ENCODE measurements at regions not wholly inside any gene's neighbourhood (a gene's known extent, or its start where the extent isn't known, plus 50 kb on each side); places are given as distances from the start of the nearest gene placed in this dataset.

- H3K27ac Mint-ChIP-seq, result no peak overlapping the region
- Histone ChIP-seq H3K18ac (ENCODE audit: insufficient read length, low read depth, low read length) (no peak overlapping the region), H3K79me1 (ENCODE audit: insufficient read depth, low read depth, low read length, poor library complexity, severe bottlenecking) (no peaks in the 10 kb centered on the region), H4K91ac (ENCODE audit: insufficient read length, low read depth, low read length) (no peak overlapping the region), H2BK120ac (ENCODE audit: low read depth, low read length, poor library complexity, severe bottlenecking) (no peak overlapping the region), H3K27me3 (ENCODE audit: insufficient read depth, low read length) (no peaks in the 10 kb centered on the region), H3K4ac (ENCODE audit: low read depth, low read length) (no peak overlapping the region), H3K23ac (ENCODE audit: insufficient read length, low read depth, low read length) (no peak overlapping the region), H3K9ac (ENCODE audit: extremely low read depth, insufficient read length, low read length) (no peak overlapping the region), H4K8ac (replicated peaks; ENCODE audit: insufficient read length, low read depth, low read length) (no peak overlapping the region), H2BK20ac (ENCODE audit: low read depth, low read length, poor library complexity, severe bottlenecking) (no peak overlapping the region), H2BK12ac (ENCODE audit: insufficient read length, low read depth, low read length) (no peak overlapping the region), H3K14ac (ENCODE audit: insufficient read depth, low read length) (no peak overlapping the region), H3K4me2 (ENCODE audit: insufficient read depth, insufficient read length, low read length) (no peak overlapping the region), H2AFZ (ENCODE audit: low read length) (no peak overlapping the region), H3K4me1 (ENCODE audit: insufficient read depth, low read length) (no peaks in the 10 kb centered on the region), H2AK5ac (ENCODE audit: insufficient read length, low read length) (no peak overlapping the region), H3K27ac (ENCODE audit: insufficient read length, low read depth, low read length) (no peak overlapping the region), H4K5ac (ENCODE audit: insufficient read length, low read depth, low read length) (no peak overlapping the region), H2BK15ac (ENCODE audit: low read depth, low read length) (no peak overlapping the region), H3K23me2 (ENCODE audit: insufficient read length, low read depth, low read length, poor library complexity, severe bottlenecking) (no peaks in the 10 kb centered on the region), H4K20me1 (ENCODE audit: control insufficient read depth, insufficient read depth, insufficient read length) (no peaks in the 10 kb centered on the region), H3K79me2 (ENCODE audit: insufficient read depth, low read length) (no peaks in the 10 kb centered on the region), H3K56ac (ENCODE audit: insufficient read length, low read depth, low read length) (no peak overlapping the region), H3K9me3 (ENCODE audit: control insufficient read depth, low read depth, low read length) (no peaks in the 10 kb centered on the region), H2BK5ac (ENCODE audit: insufficient read length, low read length) (no peak overlapping the region), H3T11ph (ENCODE audit: low read length) (no peak overlapping the region)
- no peak overlapping the region for H3K4me3 Mint-ChIP-seq
- no CpG with 5 or more reads among the region's 3 CpGs for WGBS (ENCODE audit: extremely low coverage, insufficient read length, low lambda C conversion rate)
- TF ChIP-seq CTCF (conservative IDR thresholded peaks at IDR 0.05), result no peak
- H3K9me3 Mint-ChIP-seq, result no peaks in the 10 kb centered on the region
- H3K4me1 Mint-ChIP-seq, result peaks cover 0 to 3% of the 10 kb centered on the region in 2 experiments; a peak in 1 of 4 replicates
- no peak for DNase-seq
- no peaks in the 10 kb centered on the region for H3K36me3 Mint-ChIP-seq (ENCODE audit: insufficient read depth in 1 of 3, low read depth in 3 of 3)
- H3K27me3 Mint-ChIP-seq (ENCODE audit: low read depth), result no peaks in the 10 kb centered on the region
These were observed 237.5 kb upstream of the TBC1D5 start for GRCh38 chr3:17979911-17980310.
